ENCODE measurements at regions not wholly inside any gene's neighbourhood (a gene's known extent, or its start where the extent isn't known, plus 50 kb on each side); places are given as distances from the start of the nearest gene placed in this dataset.

DNA sequence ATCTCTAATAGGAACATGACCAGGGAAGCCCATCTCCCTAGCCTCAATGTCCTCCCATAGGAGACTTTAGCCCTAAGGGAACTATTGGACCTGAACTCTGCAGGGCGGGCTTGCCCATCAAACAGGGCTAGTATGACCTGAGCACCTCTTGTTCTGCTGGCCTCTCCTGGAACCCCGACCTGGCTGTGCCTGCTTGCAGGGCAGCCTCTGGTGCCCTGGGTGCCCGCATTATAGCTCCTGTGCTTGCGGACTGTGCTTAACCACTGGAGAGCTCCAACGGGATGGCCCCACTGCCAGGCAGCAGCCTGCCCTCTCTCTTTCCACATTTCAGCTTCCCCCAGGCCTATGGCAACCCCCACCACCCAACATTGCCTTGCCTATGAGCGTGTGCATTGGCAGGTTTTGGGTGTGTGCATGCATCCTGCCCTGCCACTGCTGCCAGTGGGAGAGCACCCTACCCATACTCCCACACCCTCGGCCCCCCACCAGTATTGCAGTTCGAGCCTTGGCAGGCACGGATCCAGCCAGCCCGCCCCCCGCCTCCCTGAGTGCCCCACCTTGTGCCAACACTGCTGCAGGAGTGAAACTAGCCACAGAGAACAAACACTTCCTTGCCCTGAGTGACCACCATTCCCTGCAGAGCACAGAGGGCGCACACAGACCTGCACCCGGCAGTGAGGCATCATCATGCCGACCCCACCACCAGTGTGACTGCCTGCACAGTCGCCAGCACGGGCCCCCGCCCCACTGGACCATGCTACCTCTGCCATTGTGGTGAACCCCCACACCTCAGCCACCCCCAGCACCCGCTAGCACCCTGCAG is 1123.8 kb upstream of the CDH6 start:
- Histone ChIP-seq H4K8ac (ENCODE audit: low read depth, low read length) (no peak overlapping the region), H3K79me2 (ENCODE audit: control insufficient read depth, insufficient read depth, low read length, poor library complexity) (no peaks in the 10 kb centered on the region), H3K18ac (ENCODE audit: low read length) (no peak overlapping the region), H4K91ac (ENCODE audit: low read depth, low read length) (no peak overlapping the region), H3K36me3 (ENCODE audit: control insufficient read depth in 1 of 2, insufficient read depth in 2 of 2, low read length in 2 of 2) (no peaks in the 10 kb centered on the region), H3K79me1 (ENCODE audit: low read length) (no peaks in the 10 kb centered on the region), H2AK5ac (ENCODE audit: low read length) (no peak overlapping the region), H2AFZ (ENCODE audit: insufficient read depth, low read length, poor library complexity) (no peak overlapping the region), H3K4me2 (ENCODE audit: low read length) (no peak overlapping the region), H3K9me3 (ENCODE audit: insufficient read depth, low read depth, low read length) (no peaks in the 10 kb centered on the region), H4K12ac (ENCODE audit: low read depth, low read length) (no peak overlapping the region), H3K27me3 (ENCODE audit: insufficient read depth, low read length) (no peaks in the 10 kb centered on the region), H3K27ac (ENCODE audit: low read depth, low read length) (no peak overlapping the region), H3K4ac (ENCODE audit: low read depth, low read length) (no peak overlapping the region), H2BK5ac (ENCODE audit: low read depth, low read length, poor library complexity) (no peak overlapping the region), H3K4me1 (ENCODE audit: control insufficient read depth in 1 of 2, insufficient read depth in 2 of 2, low read length in 2 of 2) (no peaks in the 10 kb centered on the region), H3K23ac (ENCODE audit: low read length) (no peak overlapping the region), H2BK12ac (ENCODE audit: low read length) (no peak overlapping the region), H2BK120ac (ENCODE audit: insufficient read depth, low read length, poor library complexity) (no peak overlapping the region), H3K14ac (ENCODE audit: low read length) (no peak overlapping the region), H3K4me3 (ENCODE audit: low read depth, low read length) (peak overlapping the region; percentile 50), H3K9ac (ENCODE audit: low read length) (no peak overlapping the region)
- no CpG with 5 or more reads among the region's 18 CpGs for WGBS (ENCODE audit: extremely low coverage, insufficient coverage, insufficient read length)
- no peak for DNase-seq

DNA sequence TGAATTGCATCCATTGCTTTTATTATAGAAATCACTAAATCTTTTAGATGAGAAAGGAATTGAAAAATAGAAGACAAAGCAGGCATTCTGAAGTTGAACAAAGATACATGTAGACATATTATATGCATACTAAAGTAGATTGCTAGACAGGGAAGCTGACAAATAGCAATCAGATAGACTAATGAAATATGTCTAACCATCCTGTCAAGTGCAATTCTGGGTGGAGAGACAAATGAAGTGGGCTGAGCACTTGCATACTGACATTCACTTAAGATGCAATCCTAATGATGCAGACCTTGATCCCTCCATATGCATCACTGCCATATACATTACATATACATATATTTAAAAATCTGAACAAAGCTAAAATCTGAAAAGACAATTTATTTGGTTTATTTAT is 1130.0 kb upstream of the CDH6 start:
- Histone ChIP-seq H3K18ac (ENCODE audit: low read length) (no peak overlapping the region), H3K79me2 (ENCODE audit: control insufficient read depth, insufficient read depth, low read length, poor library complexity) (no peaks in the 10 kb centered on the region), H4K12ac (ENCODE audit: low read depth, low read length) (no peak overlapping the region)

DNA sequence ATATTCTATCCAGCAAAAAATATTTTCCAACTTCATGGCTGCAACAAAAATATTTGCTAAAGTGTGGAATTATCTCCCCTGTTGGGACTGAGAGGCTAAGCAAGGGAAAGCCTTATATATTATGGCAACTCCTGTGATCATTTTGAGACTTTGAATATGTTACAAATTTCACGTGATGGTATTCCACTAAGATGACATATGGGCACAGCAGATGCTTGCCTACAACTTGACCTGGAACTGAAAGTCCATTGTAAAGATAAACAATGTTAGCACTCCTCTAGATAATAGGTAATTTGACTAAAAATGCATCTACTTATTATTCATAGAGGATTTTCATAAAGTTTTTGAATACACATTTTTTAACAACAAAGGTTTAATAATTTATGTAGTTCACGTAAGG is 1141.5 kb upstream of the CDH6 start:
- no peaks in the 10 kb centered on the region for H3K27me3 ChIP-seq (ENCODE audit: insufficient read depth, low read length)

More for the DNA sequence above, 1130.0 kb upstream of the CDH6 start:
- no peaks in the 10 kb centered on the region for H3K4me1 ChIP-seq (ENCODE audit: control insufficient read depth in 1 of 2, insufficient read depth in 2 of 2, low read length in 2 of 2)
- H3K79me1 ChIP-seq (ENCODE audit: low read length), result no peaks in the 10 kb centered on the region
- no peak overlapping the region for H2BK12ac ChIP-seq (ENCODE audit: low read length)
- no peak overlapping the region for H2AFZ ChIP-seq (ENCODE audit: insufficient read depth, low read length, poor library complexity)
- H3K14ac ChIP-seq (ENCODE audit: low read length), result no peak overlapping the region
- no peak overlapping the region for H3K9ac ChIP-seq (ENCODE audit: low read length)
- H3K27ac ChIP-seq (ENCODE audit: low read depth, low read length), result no peak overlapping the region
- no peak overlapping the region for H2AK5ac ChIP-seq (ENCODE audit: low read length)
- no peak overlapping the region for H2BK5ac ChIP-seq (ENCODE audit: low read depth, low read length, poor library complexity)
- H4K8ac ChIP-seq (ENCODE audit: low read depth, low read length), result no peak overlapping the region
- H3K36me3 ChIP-seq (ENCODE audit: control insufficient read depth in 1 of 2, insufficient read depth in 2 of 2, low read length in 2 of 2), result no peaks in the 10 kb centered on the region
- no peaks in the 10 kb centered on the region for H3K9me3 ChIP-seq (ENCODE audit: insufficient read depth, low read depth, low read length)
- H3K4me2 ChIP-seq (ENCODE audit: low read length), result no peak overlapping the region
- no peak overlapping the region for H2BK120ac ChIP-seq (ENCODE audit: insufficient read depth, low read length, poor library complexity)
- H3K4me3 ChIP-seq (ENCODE audit: low read depth, low read length), result no peak overlapping the region
- no peak for DNase-seq
- H3K27me3 ChIP-seq (ENCODE audit: insufficient read depth, low read length), result no peaks in the 10 kb centered on the region
- no peak overlapping the region for H4K91ac ChIP-seq (ENCODE audit: low read depth, low read length)
- H3K23ac ChIP-seq (ENCODE audit: low read length), result no peak overlapping the region
- no peak overlapping the region for H3K4ac ChIP-seq (ENCODE audit: low read depth, low read length)

DNA sequence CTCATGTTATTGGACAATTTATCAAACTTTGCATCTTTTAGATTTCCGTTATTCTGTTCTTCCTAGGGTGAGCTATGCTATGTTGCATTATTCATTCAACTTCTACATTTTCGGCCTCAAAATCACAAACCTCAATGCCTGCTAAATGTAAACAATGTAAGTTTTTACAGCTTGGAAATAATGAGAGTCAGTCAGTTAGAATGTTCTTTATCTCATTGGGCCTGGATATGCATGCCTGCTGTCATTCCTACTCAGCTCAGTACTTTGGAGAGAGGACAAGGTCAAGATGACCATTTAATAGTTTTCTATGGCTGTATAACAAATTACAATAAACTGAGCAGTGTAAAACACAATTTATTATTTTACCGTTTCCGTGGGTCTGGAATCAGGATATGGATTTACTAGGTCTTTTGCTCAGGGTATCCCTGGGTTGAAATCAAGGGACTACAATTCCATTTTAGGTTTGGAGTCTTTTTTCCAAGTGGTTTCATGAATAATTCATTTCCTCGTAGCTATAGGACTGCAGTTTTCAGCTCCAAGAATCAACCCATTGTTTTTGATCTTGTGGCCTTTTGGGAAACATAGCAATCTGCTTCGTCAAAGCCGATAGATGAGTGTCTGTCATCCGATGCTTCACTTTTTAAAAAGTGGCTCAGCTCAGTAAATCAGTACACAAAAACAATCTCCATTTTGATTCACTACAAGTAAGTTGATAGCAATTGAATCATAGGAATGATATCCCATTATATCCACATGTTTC is 1143.2 kb upstream of the CDH6 start:
- Histone ChIP-seq H3K4ac (ENCODE audit: low read depth, low read length) (no peak overlapping the region), H3K4me1 (ENCODE audit: control insufficient read depth in 1 of 2, insufficient read depth in 2 of 2, low read length in 2 of 2) (no peaks in the 10 kb centered on the region), H2AFZ (ENCODE audit: insufficient read depth, low read length, poor library complexity) (no peak overlapping the region), H3K18ac (ENCODE audit: low read length) (no peak overlapping the region), H3K9ac (ENCODE audit: low read length) (no peak overlapping the region), H3K4me2 (ENCODE audit: low read length) (no peak overlapping the region), H2AK5ac (ENCODE audit: low read length) (no peak overlapping the region), H2BK12ac (ENCODE audit: low read length) (no peak overlapping the region), H3K36me3 (ENCODE audit: control insufficient read depth in 1 of 2, insufficient read depth in 2 of 2, low read length in 2 of 2) (no peaks in the 10 kb centered on the region), H3K27me3 (ENCODE audit: insufficient read depth, low read length) (no peaks in the 10 kb centered on the region), H3K79me2 (ENCODE audit: control insufficient read depth, insufficient read depth, low read length, poor library complexity) (no peaks in the 10 kb centered on the region), H3K27ac (ENCODE audit: low read depth, low read length) (no peak overlapping the region), H3K23ac (ENCODE audit: low read length) (no peak overlapping the region), H4K91ac (ENCODE audit: low read depth, low read length) (no peak overlapping the region), H3K14ac (ENCODE audit: low read length) (no peak overlapping the region), H4K12ac (ENCODE audit: low read depth, low read length) (no peak overlapping the region), H3K4me3 (ENCODE audit: low read depth, low read length) (no peak overlapping the region), H3K9me3 (ENCODE audit: insufficient read depth, low read depth, low read length) (no peaks in the 10 kb centered on the region), H3K79me1 (ENCODE audit: low read length) (no peaks in the 10 kb centered on the region), H4K8ac (ENCODE audit: low read depth, low read length) (no peak overlapping the region), H2BK5ac (ENCODE audit: low read depth, low read length, poor library complexity) (no peak overlapping the region), H2BK120ac (ENCODE audit: insufficient read depth, low read length, poor library complexity) (no peak overlapping the region)
- no CpG with 5 or more reads among the region's 8 CpGs for WGBS (ENCODE audit: extremely low coverage, insufficient coverage, insufficient read length)
- DNase-seq, result no peak

More for the DNA sequence above, 1141.5 kb upstream of the CDH6 start:
- Histone ChIP-seq H4K8ac (ENCODE audit: low read depth, low read length) (no peak overlapping the region), H3K27ac (ENCODE audit: low read depth, low read length) (no peak overlapping the region), H2BK5ac (ENCODE audit: low read depth, low read length, poor library complexity) (no peak overlapping the region), H3K4me3 (ENCODE audit: low read depth, low read length) (no peak overlapping the region), H3K79me1 (ENCODE audit: low read length) (no peaks in the 10 kb centered on the region), H2AFZ (ENCODE audit: insufficient read depth, low read length, poor library complexity) (no peak overlapping the region), H2AK5ac (ENCODE audit: low read length) (no peak overlapping the region), H2BK12ac (ENCODE audit: low read length) (no peak overlapping the region), H3K4me2 (ENCODE audit: low read length) (no peak overlapping the region), H3K14ac (ENCODE audit: low read length) (no peak overlapping the region), H3K4ac (ENCODE audit: low read depth, low read length) (no peak overlapping the region), H4K91ac (ENCODE audit: low read depth, low read length) (no peak overlapping the region), H3K36me3 (ENCODE audit: control insufficient read depth in 1 of 2, insufficient read depth in 2 of 2, low read length in 2 of 2) (no peaks in the 10 kb centered on the region), H3K9me3 (ENCODE audit: insufficient read depth, low read depth, low read length) (no peaks in the 10 kb centered on the region), H3K79me2 (ENCODE audit: control insufficient read depth, insufficient read depth, low read length, poor library complexity) (no peaks in the 10 kb centered on the region), H3K9ac (ENCODE audit: low read length) (no peak overlapping the region), H3K23ac (ENCODE audit: low read length) (no peak overlapping the region), H3K18ac (ENCODE audit: low read length) (no peak overlapping the region), H4K12ac (ENCODE audit: low read depth, low read length) (no peak overlapping the region), H3K4me1 (ENCODE audit: control insufficient read depth in 1 of 2, insufficient read depth in 2 of 2, low read length in 2 of 2) (no peaks in the 10 kb centered on the region), H2BK120ac (ENCODE audit: insufficient read depth, low read length, poor library complexity) (no peak overlapping the region)
- no CpG with 5 or more reads among the region's 2 CpGs for WGBS (ENCODE audit: extremely low coverage, insufficient coverage, insufficient read length)
- DNase-seq, result no peak
